ENCODE measurements at regions not wholly inside any gene's neighbourhood (a gene's known extent, or its start where the extent isn't known, plus 50 kb on each side); places are given as distances from the start of the nearest gene placed in this dataset.
"Not testable (repeated sequence)": the region's sequence is repeated elsewhere in the genome, so short reads cannot be mapped to it uniquely, and the experiment has no call there.

DNA sequence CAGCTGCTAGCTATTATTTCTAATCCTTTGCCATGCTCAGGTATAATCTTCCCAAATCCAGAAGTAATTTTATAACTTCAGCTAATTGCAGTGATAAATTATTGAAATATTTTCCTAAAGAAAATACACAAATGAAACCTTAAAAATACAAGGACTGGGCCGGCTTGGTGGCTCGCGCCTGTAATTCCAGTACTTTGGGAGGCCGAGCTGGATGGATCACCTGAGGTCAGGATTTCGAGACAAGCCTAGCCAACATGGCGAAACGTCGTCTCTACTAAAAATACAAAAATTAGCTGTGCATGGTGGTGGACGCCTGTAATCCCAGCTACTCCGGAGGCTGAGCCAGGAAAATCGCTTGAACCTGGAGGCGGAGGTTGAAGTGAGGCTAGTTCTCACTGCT lies 609.2 kb upstream of the POTED start:
- not testable (repeated sequence) for H3K27me3 Mint-ChIP-seq (ENCODE audit: insufficient read depth); H3K4me1 Mint-ChIP-seq; DNase-seq; H3K4me3 ChIP-seq (ENCODE audit: low read length); H3K4me1 ChIP-seq (ENCODE audit: control insufficient read depth, insufficient read depth, low read length); H3K27ac Mint-ChIP-seq; H3K27ac ChIP-seq (ENCODE audit: low read depth, low read length); H3K9ac ChIP-seq (ENCODE audit: extremely low read depth, low read length, poor library complexity, severe bottlenecking); H3K36me3 ChIP-seq (ENCODE audit: control insufficient read depth, insufficient read depth, low read length); H3K4me3 Mint-ChIP-seq; H3K27me3 ChIP-seq (ENCODE audit: control insufficient read depth, insufficient read depth, low read length, poor library complexity, severe bottlenecking); H3K36me3 Mint-ChIP-seq (ENCODE audit: low read depth)
- peaks cover 73% of the 10 kb centered on the region for H3K9me3 Mint-ChIP-seq
- WGBS, 2 experiments (ENCODE audit: insufficient coverage in 1 of 2, insufficient read length in 1 of 2): 86 to 87% methylated on average over 12 of the region's 12 CpGs
- peaks cover 37% of the 10 kb centered on the region for H3K9me3 ChIP-seq (ENCODE audit: control insufficient read depth, low read length)

DNA sequence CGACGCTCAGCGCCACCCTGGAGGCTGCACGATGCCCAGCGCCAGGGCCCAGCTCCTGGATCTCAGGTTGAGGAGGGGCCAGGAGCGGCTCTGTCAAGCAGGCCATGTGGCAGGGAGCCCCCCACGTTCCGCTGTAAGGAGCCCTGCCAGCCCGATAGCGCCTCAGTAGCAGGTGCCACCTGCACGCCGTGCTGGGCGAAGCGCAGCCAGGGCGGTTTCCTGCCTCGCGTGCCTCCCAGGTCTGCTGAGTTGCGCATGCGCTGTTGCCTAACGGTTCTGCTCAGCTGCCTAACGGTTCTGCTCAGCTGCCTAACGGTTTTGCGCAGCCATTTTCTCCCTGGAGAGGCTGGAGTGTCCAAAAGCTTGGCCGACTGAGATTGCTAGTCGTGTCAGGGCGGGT lies 571.9 kb upstream of the POTED start:
- H3K4me3 Mint-ChIP-seq; H3K27ac Mint-ChIP-seq; H3K27me3 Mint-ChIP-seq (ENCODE audit: insufficient read depth); H3K4me1 ChIP-seq (ENCODE audit: control insufficient read depth, insufficient read depth, low read length); H3K9ac ChIP-seq (ENCODE audit: extremely low read depth, low read length, poor library complexity, severe bottlenecking); DNase-seq; H3K36me3 Mint-ChIP-seq (ENCODE audit: low read depth); H3K9me3 ChIP-seq (ENCODE audit: control insufficient read depth, low read length); H3K27me3 ChIP-seq (ENCODE audit: control insufficient read depth, insufficient read depth, low read length, poor library complexity, severe bottlenecking); H3K36me3 ChIP-seq (ENCODE audit: control insufficient read depth, insufficient read depth, low read length); H3K4me3 ChIP-seq (ENCODE audit: low read length); H3K4me1 Mint-ChIP-seq; H3K27ac ChIP-seq (ENCODE audit: low read depth, low read length): not testable (repeated sequence)
- 85% methylated on average over 23 of the region's 26 CpGs; no CpG with 5 or more reads in 1 of the 2 experiments for WGBS, 2 experiments (ENCODE audit: insufficient coverage in 1 of 2, insufficient read length in 1 of 2)
- peaks cover 31% of the 10 kb centered on the region for H3K9me3 Mint-ChIP-seq

DNA sequence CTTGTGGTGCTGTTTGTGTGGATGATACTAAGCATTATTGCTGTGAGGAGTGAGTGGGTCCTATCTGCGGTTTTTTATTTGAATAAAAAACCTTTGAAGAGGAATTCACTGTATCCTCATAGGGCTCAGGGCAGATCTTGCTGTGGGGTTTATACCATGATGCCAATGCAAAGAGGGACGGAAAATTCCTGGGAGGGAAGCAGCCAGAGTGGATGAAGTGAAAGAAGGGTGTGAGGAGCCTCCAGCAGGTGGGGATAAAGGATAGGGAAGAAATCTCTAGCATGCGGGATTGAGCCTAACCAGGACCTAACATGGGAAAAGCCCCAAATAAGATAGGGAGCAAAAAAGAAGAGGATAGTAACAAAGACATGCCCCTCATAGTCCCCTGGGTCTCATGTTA lies 556.8 kb upstream of the POTED start:
- not testable (repeated sequence) for H3K9me3 ChIP-seq (ENCODE audit: control insufficient read depth, low read length); H3K4me1 ChIP-seq (ENCODE audit: control insufficient read depth, insufficient read depth, low read length); H3K4me3 Mint-ChIP-seq; H3K27ac Mint-ChIP-seq; H3K27me3 Mint-ChIP-seq (ENCODE audit: insufficient read depth); H3K9ac ChIP-seq (ENCODE audit: extremely low read depth, low read length, poor library complexity, severe bottlenecking); H3K27me3 ChIP-seq (ENCODE audit: control insufficient read depth, insufficient read depth, low read length, poor library complexity, severe bottlenecking); H3K27ac ChIP-seq (ENCODE audit: low read depth, low read length); H3K36me3 ChIP-seq (ENCODE audit: control insufficient read depth, insufficient read depth, low read length); H3K4me3 ChIP-seq (ENCODE audit: low read length); H3K4me1 Mint-ChIP-seq; H3K36me3 Mint-ChIP-seq (ENCODE audit: low read depth); DNase-seq
- 73% methylated on average over 2 of the region's 3 CpGs; no CpG with 5 or more reads in 1 of the 2 experiments for WGBS, 2 experiments (ENCODE audit: insufficient coverage in 1 of 2, insufficient read length in 1 of 2)
- peaks cover 10% of the 10 kb centered on the region for H3K9me3 Mint-ChIP-seq
